AG09309 (cell line): ENCODE measurements at regions not wholly inside any gene's neighbourhood (a gene's known extent, or its start where the extent isn't known, plus 50 kb on each side); places are given as distances from the start of the nearest gene placed in this dataset.

ENCODE experiments used
- DNase-seq: peaks from one replicate; pipeline ENCODE4 v3.0.0-alpha.2; 2010; ENCODE audit warnings: low read depth
- H3K4me3 ChIP-seq: 2 replicates; pipeline ENCODE4 v1.5.1; 2011; ENCODE audit warnings: mild to moderate bottlenecking, low read depth, low read length, moderate library complexity; ENCODE audit not compliant: control insufficient read depth
- TF ChIP-seq, protein P1 (sequence below): IDR thresholded peaks from 2 replicates; pipeline ENCODE4 v1.5.1; 2011; ENCODE audit warnings: mild to moderate bottlenecking, low read depth, low read length, inconsistent platforms; ENCODE audit not compliant: insufficient read depth, control insufficient read depth; ENCODE audit errors: missing control alignments

GRCh38 chr1:185555743-185556142 is 178.4 kb upstream of the HMCN1 start:
- TF ChIP-seq, protein P1, sequence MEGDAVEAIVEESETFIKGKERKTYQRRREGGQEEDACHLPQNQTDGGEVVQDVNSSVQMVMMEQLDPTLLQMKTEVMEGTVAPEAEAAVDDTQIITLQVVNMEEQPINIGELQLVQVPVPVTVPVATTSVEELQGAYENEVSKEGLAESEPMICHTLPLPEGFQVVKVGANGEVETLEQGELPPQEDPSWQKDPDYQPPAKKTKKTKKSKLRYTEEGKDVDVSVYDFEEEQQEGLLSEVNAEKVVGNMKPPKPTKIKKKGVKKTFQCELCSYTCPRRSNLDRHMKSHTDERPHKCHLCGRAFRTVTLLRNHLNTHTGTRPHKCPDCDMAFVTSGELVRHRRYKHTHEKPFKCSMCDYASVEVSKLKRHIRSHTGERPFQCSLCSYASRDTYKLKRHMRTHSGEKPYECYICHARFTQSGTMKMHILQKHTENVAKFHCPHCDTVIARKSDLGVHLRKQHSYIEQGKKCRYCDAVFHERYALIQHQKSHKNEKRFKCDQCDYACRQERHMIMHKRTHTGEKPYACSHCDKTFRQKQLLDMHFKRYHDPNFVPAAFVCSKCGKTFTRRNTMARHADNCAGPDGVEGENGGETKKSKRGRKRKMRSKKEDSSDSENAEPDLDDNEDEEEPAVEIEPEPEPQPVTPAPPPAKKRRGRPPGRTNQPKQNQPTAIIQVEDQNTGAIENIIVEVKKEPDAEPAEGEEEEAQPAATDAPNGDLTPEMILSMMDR = no peak
- DNase-seq = no peak
- no peak overlapping the region for H3K4me3 ChIP-seq

- DNase-seq = no peak
- TF ChIP-seq, protein P1 = no peak
- H3K4me3 ChIP-seq = no peak overlapping the region
Measured at GRCh38 chr1:185551008-185551407, 183.2 kb upstream of the HMCN1 start.

- TF ChIP-seq, protein P1 = no peak
- no peak for DNase-seq
- no peak overlapping the region for H3K4me3 ChIP-seq
Measured at GRCh38 chr1:185549906-185550305, 184.3 kb upstream of the HMCN1 start.

DNA sequence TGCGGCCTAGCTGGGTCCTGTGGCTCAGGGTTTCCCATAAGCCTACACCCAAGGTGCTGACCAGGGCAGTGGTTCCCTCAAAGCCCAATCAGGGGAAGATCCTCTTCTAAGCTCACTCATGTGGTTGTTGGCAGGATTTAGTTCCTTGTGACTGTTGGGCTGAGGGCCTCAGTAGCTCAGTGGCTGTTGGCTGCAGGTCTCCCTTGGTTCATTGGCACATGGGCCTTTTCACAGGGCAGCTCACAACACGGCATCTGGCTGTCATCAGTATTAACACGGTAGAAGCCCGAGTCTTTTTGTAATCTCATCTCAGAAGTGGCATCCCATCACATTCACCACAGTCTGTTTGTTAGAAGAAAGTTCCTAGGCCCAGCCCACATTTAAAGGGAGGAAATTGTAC is 188.2 kb upstream of the HMCN1 start:
- H3K4me3 ChIP-seq = no peak overlapping the region
- TF ChIP-seq, protein P1 = no peak
- DNase-seq = no peak

- TF ChIP-seq, protein P1 = no peak
- no peak overlapping the region for H3K4me3 ChIP-seq
- DNase-seq = no peak
Measured at GRCh38 chr1:185541871-185542301, 192.3 kb upstream of the HMCN1 start.

GRCh38 chr1:185540295-185540694 is 193.9 kb upstream of the HMCN1 start:
- DNase-seq = no peak
- no peak overlapping the region for H3K4me3 ChIP-seq
- TF ChIP-seq, protein P1 = no peak
